HG03045 (cell line): ENCODE measurements at regions not wholly inside any gene's neighbourhood (a gene's known extent, or its start where the extent isn't known, plus 50 kb on each side); places are given as distances from the start of the nearest gene placed in this dataset.

ENCODE experiments used
- ATAC-seq: cut with Tn5 transposase; IDR thresholded peaks from one replicate; pipeline ENCODE4 v1.9.1; 2021; ENCODE audit warnings: mild to moderate bottlenecking, moderate library complexity; ENCODE audit not compliant: unreplicated experiment

DNA sequence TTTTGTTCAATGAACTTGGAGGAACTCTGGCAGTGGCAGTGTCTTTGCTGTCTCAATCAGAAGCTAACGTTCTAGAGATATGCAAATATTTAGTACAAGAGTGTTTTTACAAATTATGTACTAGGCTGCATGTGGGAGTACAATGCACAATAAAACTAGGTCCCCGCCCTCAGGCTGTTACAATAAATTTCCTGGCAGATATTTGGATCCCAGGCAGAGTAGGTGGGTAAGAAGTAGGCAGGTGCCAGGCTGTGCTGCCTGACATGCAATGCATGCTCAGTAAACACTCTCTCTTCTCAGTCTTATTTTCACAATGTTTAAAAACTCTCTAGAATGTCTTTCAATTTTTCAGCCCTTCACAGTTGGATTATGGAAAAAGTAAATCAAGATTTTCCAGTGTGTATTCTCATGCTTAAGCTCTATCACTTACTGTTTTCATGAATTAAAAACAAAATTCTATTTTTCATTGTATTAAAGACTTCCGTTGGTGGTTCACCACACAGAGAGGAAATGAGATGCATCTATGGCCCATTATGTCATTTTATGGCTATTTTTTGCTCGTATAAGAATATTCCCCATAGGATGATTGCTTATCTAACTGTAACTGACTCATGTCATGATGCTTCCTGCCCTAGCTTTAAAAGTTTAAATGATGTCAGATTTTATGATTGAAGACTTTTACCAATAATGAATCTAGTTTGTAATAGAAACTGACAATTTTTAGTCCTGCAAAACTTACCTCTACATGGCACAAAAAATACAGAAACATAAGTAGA lies 346.1 kb downstream of the RND3 start:
- no peak for ATAC-seq

DNA sequence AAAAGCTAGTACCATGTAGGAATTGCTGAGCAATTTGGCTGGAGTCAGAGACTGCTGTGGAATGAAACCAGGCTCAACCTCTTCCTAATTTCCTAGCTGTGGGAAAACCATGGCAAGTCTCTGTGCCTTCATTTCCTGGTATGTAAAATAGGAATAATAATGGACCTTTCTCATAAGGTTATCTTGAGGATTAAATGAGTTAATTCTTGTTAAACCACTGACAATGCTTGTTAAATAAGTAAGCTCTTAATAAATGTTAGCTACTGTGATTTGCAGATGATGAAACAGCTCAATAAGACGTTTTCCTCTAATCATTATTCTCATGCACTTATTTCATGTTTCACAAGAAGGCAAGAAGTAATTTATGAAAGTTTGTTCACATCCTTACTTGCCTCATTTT lies 346.7 kb downstream of the RND3 start:
- ATAC-seq: no peak

DNA sequence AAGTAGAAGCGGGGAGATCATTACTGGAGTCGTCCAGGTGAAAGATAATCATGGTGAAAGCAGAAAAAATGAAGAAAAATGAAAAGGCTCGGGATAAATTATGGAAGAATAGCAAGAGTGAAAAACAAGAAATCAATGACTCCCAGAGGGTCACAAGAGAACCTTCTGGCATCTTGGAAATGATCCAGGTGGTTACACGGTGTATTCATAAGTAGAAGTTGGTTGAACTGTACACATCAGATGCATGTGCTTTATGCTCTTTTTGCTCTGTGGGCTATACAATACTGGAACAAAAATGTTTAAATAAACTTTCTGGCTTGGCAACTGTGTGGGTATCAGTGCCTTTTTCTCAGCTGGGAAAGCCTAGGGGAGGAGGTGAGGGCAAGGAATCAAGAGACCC lies 348.9 kb downstream of the RND3 start:
- ATAC-seq: no peak

DNA sequence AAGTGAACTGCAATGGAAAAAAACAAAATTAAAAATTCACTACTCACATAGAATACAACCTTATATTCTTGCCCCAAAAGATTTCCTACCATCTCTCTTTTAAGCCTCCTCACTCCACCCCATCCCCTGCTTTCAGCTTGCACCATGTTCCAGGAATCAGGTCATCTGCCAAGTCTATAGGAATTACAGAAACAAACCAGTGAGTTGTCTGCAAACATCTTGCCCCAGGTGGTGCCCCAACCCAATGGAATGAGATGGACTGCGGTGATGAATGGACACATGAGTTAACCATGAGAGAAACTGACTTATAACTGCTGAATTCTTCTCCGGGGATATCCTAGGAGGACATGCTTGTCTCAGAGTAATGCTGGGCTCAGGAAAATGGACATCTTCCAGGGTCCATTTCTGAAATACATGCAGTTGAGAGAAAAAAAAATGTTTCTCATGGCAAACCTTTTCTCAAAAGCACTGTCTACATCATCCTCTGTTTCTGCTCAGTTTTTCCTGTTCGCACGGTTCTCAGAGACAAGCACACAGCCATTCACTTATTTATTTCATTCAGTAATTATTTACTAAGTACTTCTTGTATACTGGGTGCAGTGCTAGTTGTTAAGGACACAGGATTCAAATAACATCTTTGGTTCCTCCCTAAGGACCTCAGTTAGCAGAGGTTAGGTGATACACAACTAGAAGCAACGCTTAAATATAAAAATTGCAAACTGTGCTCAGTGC lies 350.0 kb downstream of the RND3 start:
- ATAC-seq: no peak

DNA sequence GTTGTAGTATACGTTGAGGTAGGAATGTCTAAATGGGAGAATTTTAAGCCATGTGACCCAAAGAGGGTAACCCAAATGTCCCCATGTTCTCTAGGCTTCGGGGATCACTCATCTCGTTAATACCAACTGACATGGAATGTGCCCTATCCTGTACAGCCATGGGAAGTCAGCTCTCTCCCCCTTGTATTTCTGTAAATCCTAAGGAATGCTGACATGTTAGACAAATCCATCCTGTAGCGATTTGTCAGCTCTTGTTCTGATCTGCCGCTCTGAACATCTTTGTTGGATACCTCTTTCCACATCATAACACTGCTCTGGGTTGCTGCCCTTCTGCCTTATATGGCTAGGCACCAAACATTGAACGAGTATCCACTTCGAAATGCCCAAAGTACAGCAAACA lies 350.6 kb downstream of the RND3 start:
- ATAC-seq: no peak

DNA sequence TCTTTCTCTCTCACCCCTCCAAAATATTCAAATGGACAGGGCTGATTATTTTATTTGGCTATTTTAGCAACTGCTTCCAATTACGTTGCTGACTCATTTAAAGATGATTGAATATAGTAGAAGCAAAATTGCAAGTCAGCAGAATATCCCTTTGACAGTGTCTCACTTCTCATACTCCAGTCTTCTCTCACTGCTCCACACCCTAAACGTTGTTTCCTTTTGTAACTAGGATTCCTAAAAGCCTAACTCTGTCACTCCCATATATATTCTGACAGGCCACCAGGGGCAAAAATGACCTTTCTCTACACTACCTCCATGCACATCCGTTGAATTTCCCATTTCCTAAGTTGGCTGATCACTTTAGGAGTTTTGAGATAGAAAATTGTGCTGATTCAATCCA lies 351.1 kb downstream of the RND3 start:
- ATAC-seq: no peak

DNA sequence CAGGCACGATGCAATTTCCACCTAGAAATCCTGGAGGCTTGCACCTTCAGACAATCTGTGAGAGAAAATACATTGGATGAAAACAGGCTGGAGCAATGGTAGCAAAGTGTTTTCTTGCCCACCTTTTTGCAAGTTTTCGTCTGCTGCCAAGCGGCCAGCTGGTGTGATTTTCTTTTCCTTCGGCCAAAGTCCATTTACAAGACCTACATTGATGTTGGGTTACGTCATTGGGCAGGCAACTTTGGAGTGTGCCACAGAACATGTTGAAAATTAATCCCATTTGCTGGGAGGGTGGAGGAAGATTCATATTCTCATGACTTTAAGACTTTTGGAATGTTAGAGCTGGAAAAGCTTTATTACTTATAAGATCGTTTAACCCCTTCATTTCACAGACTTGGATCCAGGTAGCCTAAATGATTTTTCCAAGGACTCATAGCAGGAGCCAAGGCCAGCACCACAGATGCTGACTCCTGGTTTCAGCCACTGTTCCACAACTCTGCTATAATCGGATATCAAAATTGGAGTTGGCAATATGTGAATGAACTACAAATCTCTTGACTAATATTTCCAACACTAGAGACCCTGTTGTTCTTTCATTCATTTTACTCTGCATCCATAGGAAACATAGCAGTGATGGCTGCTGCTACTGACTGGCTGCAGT lies 352.1 kb downstream of the RND3 start:
- ATAC-seq: no peak

DNA sequence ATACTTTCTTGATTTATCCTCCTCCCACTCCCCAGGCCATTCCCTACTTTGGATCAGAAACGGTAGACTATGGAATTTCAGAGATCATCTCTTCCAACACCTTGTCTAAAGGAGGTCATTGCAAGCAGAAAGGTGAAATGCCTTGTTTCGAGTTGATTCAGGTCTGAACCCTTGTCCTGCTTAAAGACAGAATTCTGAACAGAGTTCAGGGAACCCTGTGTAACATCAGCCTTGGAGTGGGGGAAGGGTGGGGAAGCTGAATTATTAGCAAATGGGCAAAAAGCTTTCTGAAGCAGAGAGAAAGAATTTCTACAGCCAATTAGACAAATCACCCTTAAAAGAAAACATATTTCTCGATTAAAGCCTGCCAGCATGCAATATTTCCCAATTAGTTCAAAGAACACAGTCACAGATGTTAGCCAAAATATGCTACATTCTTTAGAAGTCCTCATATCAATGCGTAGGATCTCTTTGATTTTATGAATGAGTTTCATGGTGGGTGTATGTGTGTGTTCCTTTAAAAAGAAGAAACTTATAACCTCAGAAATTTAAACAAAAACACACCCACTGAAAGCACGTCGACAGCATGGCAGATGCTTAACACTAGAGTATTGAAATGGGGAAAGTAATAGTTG lies 353.1 kb downstream of the RND3 start:
- no peak for ATAC-seq

DNA sequence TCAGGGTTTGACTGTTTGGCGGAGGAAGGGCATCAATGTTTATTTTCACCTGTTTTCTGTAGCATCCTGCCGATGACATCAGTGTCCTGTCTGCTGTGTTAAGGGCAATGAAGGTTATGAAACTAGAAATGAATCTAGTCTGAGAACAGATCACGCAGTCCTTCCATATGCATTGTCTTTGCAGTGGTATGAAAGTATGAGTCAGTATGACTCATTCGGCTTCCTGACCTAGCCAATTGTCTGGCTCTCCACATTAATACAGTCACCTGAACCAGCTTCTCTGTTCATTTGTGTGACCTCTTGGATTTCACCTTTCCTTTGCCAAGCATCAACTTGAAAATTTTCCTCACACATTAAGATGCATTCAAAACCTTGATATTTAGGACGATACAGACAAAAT lies 353.8 kb downstream of the RND3 start:
- ATAC-seq: peak; percentile 78

DNA sequence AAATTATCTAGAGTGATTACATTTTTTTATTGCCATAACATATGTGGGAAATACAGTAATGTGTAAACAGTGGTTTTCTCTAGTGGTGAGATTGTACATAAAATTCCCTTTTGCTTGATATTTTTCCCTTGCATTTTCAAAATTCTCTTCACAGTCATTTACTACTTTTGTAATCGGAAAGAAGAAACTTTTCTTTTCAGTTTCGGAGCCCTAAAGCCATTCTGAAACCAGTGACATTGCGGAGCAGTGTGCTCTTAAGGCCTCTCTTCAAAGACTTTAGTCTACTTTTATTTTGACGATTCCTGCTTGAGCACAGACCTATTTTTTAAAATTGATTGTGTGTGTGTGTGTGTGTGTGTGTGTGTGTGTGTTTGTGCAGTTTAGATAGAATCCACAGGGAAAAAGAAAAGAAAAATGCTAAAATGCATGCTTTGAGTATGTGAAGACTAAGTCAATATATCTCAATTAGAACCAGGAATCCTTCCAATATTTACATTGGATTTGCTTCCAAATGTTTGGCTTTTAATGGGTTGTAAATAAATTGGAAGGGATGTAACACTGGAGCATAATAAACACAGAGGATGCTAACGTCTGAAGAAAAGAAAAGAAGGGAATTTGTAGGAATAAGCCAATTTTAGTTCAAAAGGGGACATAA lies 357.4 kb downstream of the RND3 start:
- no peak for ATAC-seq

DNA sequence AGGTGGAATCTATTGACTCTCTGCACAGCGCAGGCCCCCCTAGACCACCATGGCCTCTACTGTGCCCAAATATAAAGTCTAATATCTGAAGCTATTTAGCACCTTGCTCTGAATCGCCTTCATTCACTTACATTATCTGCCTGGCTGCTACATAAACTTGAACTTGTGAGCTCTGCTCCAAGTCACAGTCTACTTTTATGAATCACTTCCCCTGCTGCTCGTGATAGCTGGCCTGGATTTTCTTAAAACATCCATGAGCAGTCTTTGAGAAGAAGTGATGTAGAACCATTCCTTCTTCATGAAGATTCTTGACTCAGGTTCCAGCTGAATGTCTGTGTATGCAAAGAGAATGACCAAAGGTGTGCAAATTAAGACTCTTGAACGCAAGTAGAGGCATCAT lies 359.5 kb downstream of the RND3 start:
- no peak for ATAC-seq

DNA sequence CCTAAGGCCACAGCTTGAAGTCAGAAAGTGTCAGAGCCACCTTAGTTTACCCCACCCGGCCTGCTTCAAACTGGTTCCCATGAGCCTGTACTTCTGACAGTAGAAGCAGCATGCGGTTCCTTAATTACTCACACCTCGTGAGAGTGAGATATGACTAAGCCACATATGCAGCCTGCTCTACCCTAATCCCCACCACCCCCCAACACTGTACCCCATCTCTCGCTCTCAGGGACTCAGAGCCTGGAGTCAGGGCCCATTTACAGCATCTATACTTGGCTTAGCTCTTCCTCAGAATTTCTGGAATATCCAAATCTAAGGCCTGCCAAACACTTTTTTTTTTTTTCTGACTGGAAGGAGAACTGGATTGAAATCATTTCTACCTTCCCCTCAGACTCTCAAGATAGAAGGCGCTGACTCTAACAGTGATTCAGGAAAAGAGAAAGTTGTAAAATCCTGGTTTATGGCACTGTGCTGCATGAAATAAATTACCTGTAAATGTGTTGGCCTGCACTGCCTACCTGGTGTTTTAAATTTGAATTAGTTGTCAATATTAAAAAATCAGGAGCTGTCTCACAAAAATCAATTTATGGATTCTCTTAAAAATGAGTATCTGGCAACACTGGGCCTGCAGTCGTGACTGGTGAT lies 360.0 kb downstream of the RND3 start:
- no peak for ATAC-seq

DNA sequence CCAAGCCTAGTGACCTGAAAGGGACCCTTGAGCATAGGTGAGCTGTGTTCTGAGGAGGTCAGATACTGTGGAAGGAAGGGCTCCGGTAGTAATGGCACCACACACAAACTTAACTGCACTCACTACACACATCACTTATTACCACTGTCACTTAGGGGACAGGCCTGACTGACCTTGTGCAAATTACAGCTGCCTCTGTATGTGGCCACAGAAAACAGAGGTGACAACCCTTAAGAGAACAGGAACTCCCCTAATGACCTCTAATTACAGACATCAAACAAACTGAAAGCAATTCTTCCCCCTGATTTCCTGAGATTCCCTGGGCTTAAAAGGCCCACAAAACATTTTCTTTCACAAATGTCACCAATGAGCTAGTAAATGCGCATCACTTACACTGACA lies 360.6 kb downstream of the RND3 start:
- ATAC-seq: no peak

DNA sequence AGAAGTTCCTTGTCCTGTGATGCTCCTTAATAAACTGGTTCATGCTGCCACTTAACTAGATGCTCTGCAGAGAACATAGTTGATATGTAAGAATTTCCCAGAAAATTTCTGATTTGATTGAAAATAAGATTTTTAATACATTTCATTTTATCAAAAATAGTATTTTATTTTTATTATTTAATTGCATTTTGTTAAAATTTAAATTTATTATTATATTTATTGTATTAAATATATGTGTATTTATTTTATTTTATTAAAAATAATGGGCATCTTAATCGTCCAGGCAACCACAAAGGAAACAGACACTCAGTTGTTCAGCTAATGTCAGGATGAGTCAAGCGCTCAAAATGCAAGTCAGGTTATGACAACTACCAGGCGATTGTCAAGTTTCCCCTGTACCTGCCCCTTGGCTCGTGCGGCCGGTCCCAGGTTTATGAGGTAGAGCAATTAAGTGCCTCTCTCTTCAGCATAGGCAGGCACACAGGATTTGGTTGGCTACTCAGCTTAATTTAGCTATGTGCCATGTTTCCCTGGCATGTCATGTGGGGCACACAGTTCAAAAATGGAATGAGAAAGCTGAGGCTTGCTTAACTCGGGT lies 361.2 kb downstream of the RND3 start:
- ATAC-seq: no peak

DNA sequence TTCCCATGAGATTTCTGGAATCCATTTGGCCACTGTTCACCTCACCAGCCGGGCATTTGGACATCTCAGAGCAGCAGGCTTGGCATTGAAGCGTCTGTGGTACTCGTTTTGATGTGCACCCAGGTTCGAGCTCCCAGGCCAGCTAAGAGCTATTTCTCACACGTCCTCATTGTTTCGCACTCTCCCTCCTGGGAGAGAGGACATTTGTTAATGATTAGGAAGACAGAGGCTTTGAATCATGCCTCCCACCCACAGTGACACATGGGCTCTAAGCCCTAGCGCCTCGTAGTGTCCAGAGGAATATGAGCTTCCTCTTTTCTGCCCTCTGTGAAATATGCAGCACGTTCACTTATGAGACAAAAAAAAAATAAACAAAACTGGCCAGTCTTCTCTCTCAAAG lies 361.8 kb downstream of the RND3 start:
- ATAC-seq: no peak

DNA sequence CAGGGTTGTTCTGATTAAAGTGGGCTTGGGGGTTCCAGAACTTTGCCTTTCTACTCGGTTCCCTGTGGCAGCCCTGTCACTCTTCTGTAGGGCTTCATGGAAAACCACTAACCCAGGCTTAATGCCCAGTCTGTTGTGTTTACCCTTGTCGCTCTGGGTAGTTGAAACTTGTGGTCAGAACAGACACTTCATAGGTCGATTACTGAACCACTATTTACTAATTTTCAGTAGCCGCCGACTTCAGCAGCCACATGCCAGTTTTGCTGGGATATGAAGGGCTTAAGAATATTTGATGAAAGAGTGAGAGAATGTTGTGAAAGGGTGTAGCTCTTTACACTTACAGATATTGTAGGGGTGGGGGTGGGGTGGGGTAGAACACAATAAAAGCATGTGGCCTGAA lies 362.3 kb downstream of the RND3 start:
- ATAC-seq: no peak

DNA sequence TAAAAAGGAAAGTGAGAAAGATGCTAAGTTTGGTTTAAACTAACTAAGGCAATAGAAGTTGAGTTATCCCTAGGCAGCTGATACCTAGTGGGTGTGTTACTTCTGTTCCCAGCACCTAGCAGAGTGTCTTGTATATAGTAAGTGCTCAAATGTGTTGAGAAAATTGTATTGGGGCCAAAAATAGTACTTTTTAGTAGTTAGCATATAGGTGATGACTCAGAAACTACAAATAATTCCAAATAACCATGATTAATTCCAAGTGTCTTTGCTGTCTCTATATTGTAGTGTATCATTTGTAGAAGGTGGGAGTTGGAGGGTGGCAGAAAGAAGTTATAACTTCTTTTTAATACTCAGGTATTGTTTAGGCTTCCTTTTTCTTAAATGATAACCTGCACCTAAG lies 362.7 kb downstream of the RND3 start:
- no peak for ATAC-seq

DNA sequence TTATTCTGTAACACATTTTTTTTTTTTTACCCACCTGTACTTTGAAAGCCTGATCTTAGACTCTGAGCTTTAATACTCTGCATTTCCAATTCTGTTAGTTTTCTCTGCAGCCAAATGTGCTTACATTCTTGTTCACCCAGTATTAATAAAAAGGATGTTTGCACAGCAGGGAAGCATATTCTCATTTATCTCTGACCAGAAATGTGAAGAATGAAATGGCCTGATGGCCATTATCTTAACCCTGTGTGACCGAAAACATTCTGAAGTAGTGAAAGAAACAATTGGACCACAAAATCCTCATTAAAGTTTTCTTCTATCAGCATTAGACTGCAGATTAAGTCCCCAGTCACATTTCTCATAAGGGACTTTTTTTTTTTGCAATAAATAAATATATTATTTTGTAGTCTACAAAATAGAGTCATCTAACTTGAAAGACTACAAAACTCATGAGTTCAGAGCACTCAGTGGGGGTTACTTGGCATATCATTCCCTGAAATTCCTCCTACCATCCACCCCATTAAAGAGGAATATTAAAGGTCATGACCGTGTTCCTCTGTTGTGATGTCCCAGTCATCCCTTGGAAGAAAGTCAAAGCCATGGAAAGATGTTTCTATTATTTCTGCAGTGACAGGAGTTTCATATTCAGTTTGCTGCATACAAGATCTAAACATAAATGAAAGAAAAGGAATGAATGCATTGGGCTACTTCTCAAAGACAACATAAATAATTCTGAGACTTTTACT lies 364.4 kb downstream of the RND3 start:
- ATAC-seq: no peak

DNA sequence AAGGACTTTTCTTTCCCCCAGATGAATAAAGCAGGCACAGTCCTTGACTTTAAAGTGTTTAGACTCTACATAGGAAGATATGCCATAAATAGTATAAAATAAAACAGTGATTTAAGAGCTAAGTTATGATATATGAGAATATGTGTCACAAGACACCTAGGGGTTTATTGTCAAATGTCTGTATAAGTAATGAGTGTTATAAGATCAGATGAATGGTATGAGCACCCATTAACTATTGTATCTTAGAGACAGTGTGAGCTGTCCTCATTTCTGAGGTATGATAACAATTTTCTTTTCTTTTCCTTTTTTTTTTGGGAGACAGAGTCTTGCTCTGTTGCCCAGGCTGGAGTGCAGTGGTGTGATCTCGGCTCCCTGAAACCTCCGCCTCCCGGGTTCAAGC lies 365.3 kb downstream of the RND3 start:
- ATAC-seq: no peak
